PC-9 (cell line): ENCODE measurements at regions not wholly inside any gene's neighbourhood (a gene's known extent, or its start where the extent isn't known, plus 50 kb on each side); places are given as distances from the start of the nearest gene placed in this dataset.

Experiments used
- CTCF ChIP-seq: fragments of 200-600 bp; sonication (generic); conservative IDR thresholded peaks from 2 replicates; pipeline ENCODE4 v1.6.1; 2017; ENCODE audit warnings: mixed run types, antibody characterized with exemption, mild to moderate bottlenecking, moderate library complexity
- EZH2 ChIP-seq: fragments of 200-600 bp; sonication (generic); IDR thresholded peaks from 2 replicates; pipeline ENCODE4 v1.8.0; 2017; ENCODE audit warnings: antibody characterized with exemption, low read depth

DNA sequence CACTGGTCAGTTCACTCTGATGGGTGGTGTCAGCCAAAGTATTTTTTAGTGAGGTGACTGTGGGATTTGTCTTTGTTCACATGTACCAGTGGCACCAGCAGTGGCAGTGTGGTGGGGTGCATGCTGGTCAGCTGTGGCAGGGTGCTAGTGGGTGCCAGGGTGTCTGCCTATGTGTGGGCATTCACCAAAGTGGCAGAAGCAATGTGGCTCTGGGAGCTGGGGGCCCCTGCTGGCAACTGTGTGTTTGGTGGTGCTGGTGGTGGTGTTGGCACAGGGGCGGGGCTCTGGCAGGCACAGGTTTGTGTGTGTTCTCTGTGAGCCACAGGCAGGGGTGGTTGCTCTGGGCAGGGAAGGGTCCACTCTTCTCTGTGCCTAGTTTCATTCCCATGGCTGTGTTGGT, 161.5 kb downstream of the CENPF start:
- TF ChIP-seq CTCF (no peak), EZH2 (no peak)
